ENCODE measurements at regions not wholly inside any gene's neighbourhood (a gene's known extent, or its start where the extent isn't known, plus 50 kb on each side); places are given as distances from the start of the nearest gene placed in this dataset.

DNA sequence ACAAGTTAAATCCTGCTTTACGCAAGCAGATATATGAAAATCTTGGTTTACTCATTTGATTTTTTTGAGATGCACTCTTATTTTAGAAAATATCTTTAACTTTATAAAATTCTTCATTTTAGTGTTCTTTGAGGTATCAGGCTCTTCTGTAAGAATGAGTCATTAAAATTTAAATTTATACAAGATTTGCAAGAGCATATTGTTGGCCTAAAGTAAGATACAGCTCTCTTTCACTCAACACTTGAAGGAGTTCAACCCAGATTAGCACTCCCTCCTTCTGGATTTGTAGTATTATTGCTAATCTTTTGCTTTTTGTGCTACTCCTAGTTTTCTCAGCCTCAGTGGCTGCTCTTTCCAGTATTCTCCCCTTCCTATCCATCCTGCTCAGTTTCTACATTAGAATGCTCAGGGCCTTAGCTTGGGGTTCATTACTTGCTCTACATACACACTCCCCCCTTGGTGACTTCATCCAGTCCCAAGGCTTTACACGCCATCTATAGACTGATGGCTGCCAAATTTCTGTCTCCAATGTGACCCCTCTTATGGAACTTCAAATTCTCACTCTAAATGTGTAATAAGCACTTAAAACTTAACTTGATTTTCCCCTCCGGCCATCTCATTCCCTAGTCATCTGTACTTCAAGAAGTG lies 425.3 kb upstream of the FANCL start:
- TF ChIP-seq CTCF (conservative IDR thresholded peaks at IDR 0.05; ENCODE audit: control insufficient read depth, insufficient read depth, low read depth, low read length) = no peak
- DNase-seq (ENCODE audit: low read depth) = no peak
- H3K4me3 ChIP-seq (ENCODE audit: control insufficient read depth, low read depth, low read length) = no peak overlapping the region

DNA sequence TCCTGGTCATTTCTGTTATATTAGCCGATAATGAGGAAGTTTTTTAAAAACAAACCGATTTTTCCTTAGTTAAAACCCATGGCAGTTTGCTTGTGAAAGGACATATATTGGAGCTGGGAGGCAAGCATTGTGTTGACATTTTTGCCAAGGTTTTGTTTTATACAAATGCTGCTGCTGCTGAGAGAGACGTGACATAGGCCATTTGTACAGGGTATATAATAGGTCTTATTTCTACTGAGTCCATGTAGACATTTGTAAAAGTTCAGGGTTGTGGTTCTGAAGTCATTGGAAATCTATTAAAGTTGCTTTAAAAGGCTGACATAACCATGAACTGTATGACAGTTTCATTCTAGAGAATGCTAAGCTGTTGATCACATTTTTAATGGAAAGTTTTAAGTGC lies 424.0 kb upstream of the FANCL start:
- DNase-seq (ENCODE audit: low read depth) = no peak
- TF ChIP-seq CTCF (conservative IDR thresholded peaks at IDR 0.05; ENCODE audit: control insufficient read depth, insufficient read depth, low read depth, low read length) = no peak
- no peak overlapping the region for H3K4me3 ChIP-seq (ENCODE audit: control insufficient read depth, low read depth, low read length)

- no peak overlapping the region for H3K4me3 ChIP-seq (ENCODE audit: control insufficient read depth, low read depth, low read length)
- peak; percentile 8 for DNase-seq (ENCODE audit: low read depth)
- TF ChIP-seq CTCF (conservative IDR thresholded peaks at IDR 0.05; ENCODE audit: control insufficient read depth, insufficient read depth, low read depth, low read length) = no peak
Measured at GRCh38 chr2:58664523-58665151, 423.5 kb upstream of the FANCL start.

- TF ChIP-seq CTCF (conservative IDR thresholded peaks at IDR 0.05; ENCODE audit: control insufficient read depth, insufficient read depth, low read depth, low read length) = no peak
- DNase-seq (ENCODE audit: low read depth) = no peak
- no peak overlapping the region for H3K4me3 ChIP-seq (ENCODE audit: control insufficient read depth, low read depth, low read length)
Measured at GRCh38 chr2:58660046-58660445, 418.9 kb upstream of the FANCL start.

DNA sequence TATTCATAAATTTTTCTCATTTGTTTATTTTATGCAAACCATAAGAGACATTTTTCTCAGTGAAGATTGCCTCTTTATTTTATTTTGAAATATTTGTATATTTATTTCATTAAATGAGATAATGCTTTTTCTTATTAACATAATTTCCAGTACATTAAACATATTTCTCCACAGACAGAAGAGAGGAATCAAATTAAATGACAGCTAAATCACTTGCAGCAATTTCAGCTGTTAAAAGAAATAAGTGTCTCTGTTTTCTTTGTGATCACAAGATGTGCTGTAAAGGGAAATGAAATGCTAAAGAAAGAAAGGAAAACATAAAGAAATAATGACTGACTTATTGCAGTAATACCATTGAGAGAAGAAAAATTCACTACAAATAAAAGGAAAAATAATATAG lies 414.0 kb upstream of the FANCL start:
- no peak overlapping the region for H3K4me3 ChIP-seq (ENCODE audit: control insufficient read depth, low read depth, low read length)
- DNase-seq (ENCODE audit: low read depth) = no peak
- no peak for TF ChIP-seq CTCF (conservative IDR thresholded peaks at IDR 0.05; ENCODE audit: control insufficient read depth, insufficient read depth, low read depth, low read length)

- peak; percentile 3 for DNase-seq (ENCODE audit: low read depth)
- H3K4me3 ChIP-seq (ENCODE audit: control insufficient read depth, low read depth, low read length) = no peak overlapping the region
- TF ChIP-seq CTCF (conservative IDR thresholded peaks at IDR 0.05; ENCODE audit: control insufficient read depth, insufficient read depth, low read depth, low read length) = no peak
Measured at GRCh38 chr2:58651930-58652329, 410.8 kb upstream of the FANCL start.
